NCI-H1092 treated with DMSO at 0.1 percent for 48 hours (cell line): ENCODE measurements at regions not wholly inside any gene's neighbourhood (a gene's known extent, or its start where the extent isn't known, plus 50 kb on each side); places are given as distances from the start of the nearest gene placed in this dataset.
"Not testable (repeated sequence)": the region's sequence is repeated elsewhere in the genome, so short reads cannot be mapped to it uniquely, and the experiment has no call there.

Experiments
- DNase-seq: peaks from one replicate; lab custom pipeline; 2025; lab: John Stamatoyannopoulos, UW

DNA sequence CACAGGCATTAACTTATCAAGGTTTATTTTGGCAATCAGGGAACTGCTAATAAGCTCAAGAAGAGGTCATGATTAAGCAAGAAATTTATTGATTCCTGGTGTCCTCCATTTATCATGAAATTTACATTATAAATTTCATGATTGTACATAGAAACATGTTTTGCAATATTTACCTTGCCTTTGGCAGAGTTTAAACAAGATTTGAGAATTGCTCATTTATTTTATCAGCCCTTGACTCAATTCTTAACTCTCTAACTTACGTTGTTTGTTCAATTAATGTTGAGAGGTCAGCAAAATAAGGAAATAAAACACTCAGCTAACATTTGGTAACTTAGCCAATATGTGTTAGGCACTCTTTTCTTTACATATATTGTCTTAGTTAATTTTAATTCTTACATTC is 286.6 kb downstream of the SLC7A11 start:
- DNase-seq: no peak

DNA sequence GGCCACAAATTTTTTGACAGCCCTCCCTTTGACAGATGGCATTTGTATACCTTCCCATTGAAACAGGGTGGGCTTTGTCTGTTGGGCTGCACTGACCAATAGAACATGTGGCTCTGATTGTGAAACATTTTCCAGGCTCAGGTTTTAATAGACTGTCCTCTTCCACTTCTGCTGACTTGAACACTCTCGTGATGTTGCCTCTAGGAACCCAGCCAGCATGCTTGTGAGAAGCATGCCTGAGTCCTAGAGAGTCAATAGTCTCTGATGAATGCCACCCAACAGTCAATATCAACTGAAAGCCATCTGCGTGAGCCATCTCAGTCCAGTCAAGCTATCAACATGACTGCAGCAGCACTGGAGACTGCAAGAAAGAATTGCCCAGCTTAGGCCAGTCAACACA is 290.0 kb downstream of the SLC7A11 start:
- no peak for DNase-seq

DNA sequence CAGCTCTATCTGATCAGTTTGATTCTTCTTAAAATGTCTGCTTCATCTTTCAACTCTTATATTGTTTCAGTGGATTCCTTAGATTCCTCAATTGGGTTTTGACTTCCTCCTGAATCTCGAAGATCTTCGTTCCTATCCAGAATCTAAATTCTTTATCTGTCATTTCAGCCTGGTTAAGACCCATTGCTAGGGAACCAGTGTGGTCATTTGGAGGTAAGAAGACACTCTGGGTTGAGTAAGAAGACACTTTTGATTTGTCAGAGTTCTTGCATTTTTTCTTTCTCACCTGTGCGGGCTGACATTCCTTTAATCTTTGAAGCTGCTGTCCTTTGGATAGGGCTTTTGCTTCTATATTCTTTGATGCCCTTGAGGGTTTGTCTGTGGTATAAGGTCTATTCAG is 291.9 kb downstream of the SLC7A11 start:
- no peak for DNase-seq

DNA sequence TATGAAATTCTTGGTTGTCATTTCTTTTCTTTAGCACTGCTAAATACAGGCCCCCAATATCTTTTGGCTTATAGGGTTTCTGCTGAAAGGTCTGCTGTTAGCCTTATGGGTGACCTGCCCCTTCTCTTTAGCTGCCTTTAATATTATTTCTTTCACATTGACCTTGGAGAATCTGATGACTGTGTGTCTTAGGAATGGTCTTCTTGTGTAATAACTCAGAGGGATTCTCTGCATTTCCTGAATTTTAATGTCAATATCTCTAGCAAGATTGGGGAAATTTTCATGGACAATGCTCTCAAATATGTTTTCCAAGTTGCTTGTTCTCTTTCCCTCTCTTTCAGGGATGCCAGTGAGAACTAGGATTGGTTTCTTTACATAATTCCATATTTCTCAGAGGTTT is 292.4 kb downstream of the SLC7A11 start:
- no peak for DNase-seq

DNA sequence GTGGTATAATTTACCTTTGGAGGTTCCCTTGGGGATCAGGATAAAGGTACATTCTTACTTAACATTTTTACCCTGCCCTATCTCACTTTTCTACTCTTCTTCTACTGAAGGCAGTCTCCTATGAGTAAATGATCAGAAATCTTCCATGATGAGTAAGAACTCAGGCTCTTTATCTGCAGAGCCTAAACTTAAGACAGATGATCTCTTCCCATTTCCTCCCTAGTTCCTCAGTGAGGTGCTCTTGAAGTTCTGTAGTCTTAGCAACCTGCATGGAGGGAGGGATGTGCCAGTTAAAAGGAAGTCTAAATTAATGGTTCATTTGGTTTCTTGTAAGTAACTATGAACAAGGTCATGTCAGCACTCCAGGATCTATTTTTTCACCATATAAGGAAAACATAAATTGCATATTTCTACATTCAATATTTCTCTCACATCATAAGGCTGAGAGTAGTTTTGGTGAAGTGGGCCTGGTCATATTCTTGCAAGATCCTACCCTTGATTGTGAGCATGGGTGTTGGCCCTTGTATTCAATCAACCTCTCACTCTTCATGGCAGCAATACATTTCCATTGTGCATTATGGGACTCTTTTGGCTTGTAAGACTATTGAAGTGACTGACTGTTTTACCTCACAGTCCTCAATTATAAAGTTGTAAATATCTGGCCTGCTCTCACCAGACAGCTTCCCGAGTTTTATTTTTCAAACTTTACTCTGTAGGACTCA is 295.5 kb downstream of the SLC7A11 start:
- DNase-seq: no peak

- not testable (repeated sequence) for DNase-seq
Measured at GRCh38 chr4:137942815-137943214, 299.3 kb downstream of the SLC7A11 start.

DNA sequence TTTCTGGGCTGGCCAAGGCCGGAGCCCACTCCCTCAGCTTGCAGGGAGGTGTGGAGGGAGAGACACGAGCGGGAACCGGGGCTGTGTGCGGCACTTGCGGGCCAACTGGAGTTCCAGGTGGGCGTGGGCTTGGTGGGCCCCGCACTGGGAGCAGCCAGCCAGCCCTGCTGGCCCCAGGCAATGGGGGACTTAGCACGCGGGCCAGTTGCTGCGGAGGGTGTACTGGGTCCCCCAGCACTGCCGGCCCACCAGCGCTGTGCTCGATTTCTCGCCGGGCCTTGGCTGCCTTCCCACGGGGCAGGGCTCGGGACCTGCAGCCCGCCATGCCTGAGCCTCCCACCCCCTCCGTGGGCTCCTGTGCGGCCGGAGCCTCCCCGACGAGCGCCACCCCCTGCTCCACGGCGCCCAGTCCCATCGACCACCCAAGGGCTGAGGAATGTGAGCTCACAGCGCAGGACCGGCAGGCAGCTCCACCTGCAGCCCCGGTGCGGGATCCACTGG is 300.1 kb downstream of the SLC7A11 start:
- not testable (repeated sequence) for DNase-seq

DNA sequence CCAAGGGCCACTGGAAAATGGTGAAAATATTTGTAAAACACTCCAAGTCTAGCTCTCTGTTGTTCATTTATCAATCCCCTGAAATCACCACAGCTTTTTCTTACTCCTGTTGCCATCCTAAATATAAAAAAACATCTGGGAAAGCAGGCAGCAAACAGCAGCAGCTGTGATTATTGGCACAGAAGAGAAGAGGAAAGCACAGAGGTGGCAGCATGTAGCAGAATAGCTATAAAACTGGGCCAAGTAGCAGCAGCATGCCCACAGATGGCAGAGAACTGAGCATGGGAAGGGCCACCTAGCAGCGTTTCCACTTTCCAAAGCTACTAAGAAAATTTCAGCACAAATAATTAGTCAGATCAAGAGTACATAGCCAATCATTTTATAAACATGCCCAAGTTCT is 307.2 kb downstream of the SLC7A11 start:
- no peak for DNase-seq

- DNase-seq: no peak
Measured at GRCh38 chr4:137934046-137934445, 308.1 kb downstream of the SLC7A11 start.

DNA sequence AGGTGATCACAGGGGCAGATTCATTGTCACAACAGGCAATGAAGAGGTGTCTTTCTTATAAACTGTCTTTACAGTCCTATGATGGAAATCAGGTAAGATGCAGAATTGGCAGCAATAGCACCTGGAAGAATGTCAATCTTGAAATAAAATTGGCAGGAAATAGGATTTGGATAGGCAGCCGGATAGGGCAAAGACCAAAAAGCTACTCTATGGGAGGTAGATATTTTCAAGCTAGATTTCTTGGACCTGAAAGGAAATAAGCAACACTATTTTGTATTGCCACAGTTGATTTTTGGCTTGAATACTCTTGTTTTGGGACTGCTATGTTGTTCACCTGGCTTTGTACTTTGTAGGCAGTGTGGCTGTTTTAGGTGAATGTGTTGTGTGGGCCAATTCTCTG is 314.2 kb downstream of the SLC7A11 start:
- DNase-seq: no peak

- DNase-seq: no peak
Measured at GRCh38 chr4:137923494-137923893, 318.7 kb downstream of the SLC7A11 start.

DNA sequence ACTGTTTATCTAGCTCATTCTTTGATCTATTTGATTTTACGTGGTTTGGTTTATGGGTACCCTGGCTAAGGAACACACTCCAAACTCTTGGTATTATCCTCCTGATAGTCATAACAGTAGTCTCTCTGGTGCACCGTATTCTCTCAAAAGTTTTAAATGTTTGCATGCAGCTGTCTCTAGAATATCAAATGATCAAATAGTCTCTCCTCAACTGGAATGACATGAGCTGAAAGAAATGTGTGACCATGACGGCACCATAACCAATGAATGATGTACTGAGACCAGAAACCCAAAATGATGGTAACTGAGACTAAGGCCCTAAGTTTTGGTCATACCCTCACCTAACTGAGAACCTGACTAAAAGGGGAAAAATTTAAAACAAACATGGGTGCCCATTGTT is 319.4 kb downstream of the SLC7A11 start:
- DNase-seq: no peak

GRCh38 chr4:137909529-137910309 is 332.4 kb downstream of the SLC7A11 start:
- peak; percentile 36 for DNase-seq

DNA sequence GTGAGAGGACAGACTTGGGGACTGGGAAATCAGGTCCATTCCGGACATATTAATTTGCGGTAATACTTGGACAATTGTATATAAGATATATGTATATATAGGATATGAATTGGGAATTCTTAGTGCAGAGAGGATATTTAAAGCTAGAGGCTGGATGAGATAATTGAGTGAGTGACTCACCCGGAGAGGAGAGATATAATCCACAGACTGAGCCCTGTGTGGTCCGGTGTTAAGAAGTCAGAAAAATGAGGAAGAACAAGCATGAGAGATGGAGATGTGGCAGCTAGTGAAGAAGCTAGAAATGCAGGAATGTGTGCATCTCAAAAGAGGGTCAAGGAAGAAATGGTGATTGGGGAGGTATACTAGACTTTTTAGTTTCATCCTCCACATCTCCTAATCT is 336.2 kb downstream of the SLC7A11 start:
- DNase-seq: no peak

DNA sequence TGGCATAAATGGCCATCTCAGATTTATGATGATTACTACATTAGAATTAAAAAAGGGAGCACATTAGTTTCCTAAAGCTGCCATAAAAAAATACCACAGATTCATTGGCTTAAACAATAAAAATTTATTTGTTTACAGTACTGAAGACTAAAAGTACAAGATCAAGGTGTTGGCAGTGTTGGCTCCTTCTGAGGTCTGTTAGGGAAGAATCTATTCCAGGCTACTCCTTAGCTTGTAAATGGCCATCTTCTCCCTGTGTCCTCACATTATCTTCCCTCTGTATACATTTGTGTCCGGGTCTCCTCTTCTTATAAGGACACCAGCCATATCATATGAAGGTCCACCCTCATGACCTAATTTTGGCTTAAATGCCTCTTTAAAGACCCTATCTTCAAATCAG is 341.0 kb downstream of the SLC7A11 start:
- DNase-seq: no peak

GRCh38 chr4:137896221-137896737 is 345.9 kb downstream of the SLC7A11 start:
- DNase-seq: no peak

DNA sequence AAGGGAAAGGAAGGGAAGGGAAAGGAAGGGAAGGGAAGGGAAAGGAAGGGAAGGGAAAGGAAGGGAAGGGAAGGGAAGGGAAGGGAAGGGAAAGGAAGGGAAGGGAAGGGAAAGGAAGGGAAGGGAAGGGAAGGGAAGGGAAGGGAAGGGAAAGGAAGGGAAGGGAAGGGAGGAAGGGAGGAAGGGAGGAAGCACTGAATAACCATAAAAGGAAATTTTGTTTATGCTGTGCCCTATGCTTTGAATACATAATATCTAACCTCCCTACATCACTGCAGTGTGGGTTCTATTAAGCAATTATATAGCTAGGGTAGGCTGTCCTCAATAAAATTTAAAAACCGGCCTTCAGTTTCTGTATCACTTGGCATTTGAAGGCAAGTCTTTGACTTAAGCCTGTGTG is 346.6 kb downstream of the SLC7A11 start:
- DNase-seq: not testable (repeated sequence)

DNA sequence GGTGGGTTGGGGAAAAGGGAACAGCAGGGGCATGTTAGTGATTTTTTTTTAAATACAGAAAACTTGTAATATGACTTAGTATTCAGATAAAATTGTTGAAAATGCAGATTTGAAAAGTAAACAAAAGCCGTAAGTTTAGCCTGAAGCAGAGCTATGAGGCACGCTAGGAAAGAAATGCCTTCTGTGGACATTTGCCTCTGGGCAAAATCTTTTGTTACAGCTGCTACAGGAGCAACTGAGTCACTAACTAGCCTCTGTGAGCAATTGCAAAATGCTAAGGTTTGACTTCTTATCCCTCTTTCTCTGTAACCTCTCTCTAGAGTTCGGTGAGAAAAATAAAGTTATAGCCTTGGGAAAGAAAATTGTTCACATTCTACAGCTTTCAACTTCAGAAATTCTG is 350.0 kb downstream of the SLC7A11 start:
- DNase-seq: no peak

- no peak for DNase-seq
Measured at GRCh38 chr4:137890812-137891211, 351.3 kb downstream of the SLC7A11 start.

DNA sequence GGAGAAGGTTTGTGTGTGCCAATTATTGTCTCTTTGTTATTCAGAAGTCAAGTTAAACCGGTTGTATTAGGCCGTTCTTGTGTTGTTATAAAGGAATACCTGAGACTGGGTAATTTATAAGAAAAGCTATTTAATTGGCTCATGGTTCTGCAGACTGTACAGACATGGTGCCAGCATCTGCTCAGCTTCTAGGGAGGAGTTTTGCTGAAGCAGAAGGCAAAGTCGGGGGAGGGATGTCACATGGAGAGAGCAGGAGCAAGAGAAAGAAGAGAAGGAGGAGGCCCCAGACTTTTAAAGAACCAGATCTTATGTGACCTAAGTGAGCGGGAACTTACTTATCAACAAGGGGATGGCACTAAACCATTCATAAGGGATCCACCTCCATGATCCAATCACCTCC is 349.3 kb upstream of the PCDH18 start:
- no peak for DNase-seq

DNA sequence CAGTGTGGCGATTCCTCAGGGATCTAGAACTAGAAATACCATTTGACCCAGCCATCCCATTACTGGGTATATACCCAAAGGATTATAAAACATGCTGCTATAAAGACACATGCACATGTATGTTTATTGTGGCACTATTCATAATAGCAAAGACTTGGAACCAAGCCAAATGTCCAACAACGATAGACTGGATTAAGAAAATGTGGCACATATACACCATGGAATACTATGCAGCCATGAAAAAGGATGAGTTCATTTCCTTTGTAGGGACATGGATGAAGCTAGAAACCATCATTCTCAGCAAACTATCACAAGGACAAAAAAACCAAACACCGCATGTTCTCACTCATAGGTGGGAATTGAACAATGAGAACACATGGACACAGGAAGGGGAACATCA is 335.8 kb upstream of the PCDH18 start:
- not testable (repeated sequence) for DNase-seq

GRCh38 chr4:137866671-137867070 is 334.4 kb upstream of the PCDH18 start:
- DNase-seq: no peak

DNA sequence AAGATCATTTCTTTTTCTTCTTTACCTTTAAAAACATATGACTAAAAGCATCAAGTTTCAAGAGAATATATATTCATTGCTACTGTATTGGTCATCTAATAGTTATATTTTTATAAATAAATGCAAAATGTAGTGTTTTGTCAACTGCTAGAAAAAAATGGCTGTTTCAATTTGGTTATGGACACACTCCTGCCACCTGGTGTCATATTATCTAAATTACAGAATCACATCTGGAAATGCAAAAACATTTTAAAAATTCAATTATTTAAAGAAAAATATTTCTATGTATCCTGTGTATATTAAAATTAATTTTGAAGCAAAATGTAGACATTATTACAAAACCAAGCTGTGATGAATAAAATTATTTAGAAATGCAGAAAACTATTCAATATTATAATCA is 329.4 kb upstream of the PCDH18 start:
- peak; percentile 12 for DNase-seq
